HG02943 (cell line): ENCODE measurements at regions not wholly inside any gene's neighbourhood (a gene's known extent, or its start where the extent isn't known, plus 50 kb on each side); places are given as distances from the start of the nearest gene placed in this dataset.
"Not testable (repeated sequence)": the region's sequence is repeated elsewhere in the genome, so short reads cannot be mapped to it uniquely, and the experiment has no call there.

Experiments
- ATAC-seq: cut with Tn5 transposase; IDR thresholded peaks from one replicate; pipeline ENCODE4 v1.9.1; 2021; ENCODE audit warnings: mild to moderate bottlenecking, low read depth, moderate library complexity; ENCODE audit not compliant: unreplicated experiment

GRCh38 chr22:22369964-22370270 is 125.3 kb downstream of the VPREB1 start:
- no peak for ATAC-seq

DNA sequence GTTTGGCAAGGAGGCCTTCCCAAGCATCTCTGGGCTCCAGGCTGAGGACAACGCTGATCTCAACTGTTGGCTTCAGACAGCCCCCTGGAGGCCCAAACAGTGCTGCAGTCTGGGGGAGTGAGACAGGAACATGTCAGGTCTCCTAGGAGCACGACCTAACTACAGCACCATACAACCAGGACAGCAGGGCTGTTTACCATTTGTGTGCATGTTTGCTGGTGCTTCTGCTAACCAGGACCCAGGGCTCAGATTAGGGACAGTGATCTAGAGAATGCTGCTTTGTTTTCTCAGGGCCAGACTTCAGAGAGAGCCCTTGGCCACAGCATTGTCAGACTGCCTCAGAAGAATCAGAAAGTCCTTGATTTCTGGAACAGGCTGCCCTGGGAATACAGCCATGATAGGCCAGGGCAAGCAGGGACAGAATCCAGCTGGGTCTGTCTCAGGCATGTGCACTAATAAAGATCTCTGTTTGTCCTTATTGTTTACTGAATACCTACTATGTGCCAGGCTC is 126.5 kb downstream of the VPREB1 start:
- ATAC-seq = no peak

- no peak for ATAC-seq
Measured at GRCh38 chr22:22372086-22372485, 127.5 kb downstream of the VPREB1 start.

- ATAC-seq = no peak
Measured at GRCh38 chr22:22374163-22374562, 129.6 kb downstream of the VPREB1 start.

DNA sequence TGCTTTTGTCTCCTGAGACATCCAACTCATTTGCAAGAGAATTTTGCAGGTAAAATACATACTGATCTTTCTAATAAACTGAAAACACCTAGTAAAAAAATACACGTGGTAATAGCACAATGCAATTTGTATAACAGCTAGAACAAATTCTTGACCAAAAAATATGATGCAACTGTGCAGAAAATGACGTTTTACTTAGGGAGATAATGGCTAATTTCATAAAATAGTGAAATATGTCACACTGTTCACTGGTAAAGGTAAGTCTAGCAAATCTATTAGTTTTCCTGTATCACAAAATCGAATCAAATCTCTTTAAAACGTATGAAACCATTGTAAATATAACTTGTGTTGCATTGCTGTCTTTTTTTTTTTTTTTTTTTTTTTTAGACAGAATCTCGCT is 130.0 kb downstream of the VPREB1 start:
- ATAC-seq = no peak

DNA sequence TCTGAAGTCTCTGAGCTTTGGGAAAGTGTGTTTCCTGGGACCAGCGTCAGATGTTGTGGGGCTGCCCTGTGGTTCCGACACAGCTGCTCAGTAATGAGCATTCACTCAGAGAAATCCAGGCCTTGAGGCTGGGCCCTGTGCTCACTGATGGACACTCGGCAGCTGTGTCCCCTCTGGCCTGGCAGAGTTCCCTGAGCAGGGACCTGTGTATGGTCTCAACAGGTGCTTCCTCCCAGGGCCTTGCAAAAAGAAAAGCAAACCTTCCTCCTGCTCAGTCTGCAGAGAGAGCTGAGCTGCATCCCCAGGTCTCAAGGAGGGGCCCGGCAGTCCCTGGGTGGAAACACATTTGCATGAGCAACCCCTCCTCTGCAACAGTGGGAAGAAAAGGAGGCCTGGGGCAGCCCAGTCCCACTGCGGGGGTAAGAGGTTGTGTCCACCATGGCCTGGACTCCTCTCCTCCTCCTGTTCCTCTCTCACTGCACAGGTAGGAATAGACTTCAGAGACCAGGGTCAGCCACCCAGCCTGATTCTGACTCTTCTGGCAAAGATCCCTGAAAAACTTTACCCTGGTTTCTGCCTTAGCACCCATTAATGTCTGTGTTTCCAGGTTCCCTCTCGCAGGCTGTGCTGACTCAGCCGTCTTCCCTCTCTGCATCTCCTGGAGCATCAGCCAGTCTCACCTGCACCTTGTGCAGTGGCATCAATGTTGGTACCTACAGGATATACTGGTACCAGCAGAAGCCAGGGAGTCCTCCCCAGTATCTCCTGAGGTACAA is 131.2 kb downstream of the VPREB1 start:
- ATAC-seq = no peak

DNA sequence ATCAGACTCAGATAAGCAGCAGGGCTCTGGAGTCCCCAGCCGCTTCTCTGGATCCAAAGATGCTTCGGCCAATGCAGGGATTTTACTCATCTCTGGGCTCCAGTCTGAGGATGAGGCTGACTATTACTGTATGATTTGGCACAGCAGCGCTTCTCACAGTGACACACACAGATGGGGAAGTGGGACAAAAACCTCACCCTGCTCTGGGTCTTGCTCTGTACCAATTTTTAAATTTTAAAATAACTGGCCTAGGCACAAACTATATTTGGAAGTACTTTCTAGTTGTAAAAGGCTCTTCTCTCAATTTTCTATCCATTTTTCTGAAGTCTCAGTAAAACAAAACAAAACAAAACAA is 131.7 kb downstream of the VPREB1 start:
- ATAC-seq = no peak

DNA sequence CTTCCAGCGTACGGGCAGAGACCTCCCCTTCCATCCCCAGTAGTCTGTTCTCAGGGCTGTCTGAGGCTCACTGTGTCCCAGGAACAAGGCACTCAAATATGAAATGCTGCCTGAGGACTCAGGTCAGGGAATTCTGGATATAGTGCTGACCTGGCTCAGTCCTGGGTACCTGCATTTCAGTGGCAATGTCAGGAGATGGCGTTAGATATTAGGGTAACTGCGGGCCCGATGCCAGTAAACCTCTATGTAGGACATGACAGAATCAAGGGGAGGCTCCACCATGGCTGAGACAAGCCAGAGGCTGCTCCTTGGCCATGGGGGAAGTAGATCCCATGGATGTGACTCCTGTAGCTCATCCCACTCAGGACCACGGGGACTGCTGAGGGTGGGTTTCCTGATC is 131.7 kb downstream of the ZNF280B start:
- not testable (repeated sequence) for ATAC-seq

DNA sequence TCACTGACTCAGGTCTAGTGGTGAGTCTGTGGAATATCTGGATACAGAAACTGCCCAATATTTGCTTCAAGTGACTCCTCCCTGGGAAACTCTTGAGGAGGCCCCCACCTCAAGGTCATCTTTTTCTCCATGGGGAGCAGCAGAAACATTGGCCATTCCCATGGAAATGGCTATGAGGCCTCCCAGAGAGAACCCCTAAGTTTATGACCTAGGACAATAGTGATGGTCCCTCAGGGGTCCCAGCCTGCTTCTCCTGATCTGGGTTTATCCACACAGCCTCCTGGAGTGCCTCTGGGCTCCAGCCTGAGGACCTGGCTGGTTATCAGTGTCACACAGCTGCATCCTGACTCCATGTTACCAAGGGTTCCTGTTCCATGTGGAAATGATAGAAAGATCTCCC is 131.2 kb downstream of the ZNF280B start:
- no peak for ATAC-seq

DNA sequence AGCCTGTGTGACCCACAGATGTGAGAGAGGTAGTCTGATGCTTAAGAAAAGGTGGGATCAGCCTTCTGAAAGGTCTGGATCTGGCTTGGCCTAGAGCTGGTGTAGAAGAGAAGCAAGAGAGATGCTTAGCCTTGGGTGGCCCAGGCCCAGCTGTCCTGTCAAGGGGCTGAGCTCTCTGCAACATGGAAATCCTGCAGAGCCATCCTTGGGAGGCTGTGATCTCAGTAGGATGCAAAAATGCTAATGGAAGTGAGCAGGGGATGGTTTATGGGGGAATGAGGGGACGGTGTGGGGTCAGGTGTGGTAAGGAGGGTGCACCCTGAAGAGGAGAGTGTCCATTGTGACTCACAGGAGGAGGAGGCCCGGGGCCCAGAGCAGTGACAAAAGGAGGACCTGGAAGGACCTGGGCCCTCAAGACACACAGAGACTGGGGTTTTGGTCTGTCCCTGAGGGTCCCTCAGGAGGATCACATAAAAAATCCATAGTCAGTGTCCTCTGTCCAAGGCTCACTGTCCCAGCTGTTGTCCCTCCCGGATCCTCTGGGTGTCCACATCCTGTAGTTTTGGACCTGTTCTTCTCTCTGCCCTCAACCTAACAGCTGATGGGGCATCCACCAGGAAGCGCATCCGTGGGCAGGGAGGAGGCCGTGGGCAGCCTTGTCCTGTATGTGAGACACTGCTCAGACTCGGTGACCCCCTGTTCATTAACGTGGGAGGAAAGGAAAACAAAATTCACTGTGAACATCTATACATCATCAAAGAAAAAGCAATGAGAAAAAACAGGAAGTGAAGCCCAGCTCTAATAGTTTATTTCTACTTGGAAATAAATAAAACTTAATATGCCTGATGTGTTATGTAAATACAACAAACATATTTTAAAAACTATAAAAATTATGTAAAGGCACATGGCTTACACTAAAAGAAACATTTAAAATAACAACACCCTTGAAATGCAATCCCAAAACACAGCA is 129.8 kb downstream of the ZNF280B start:
- no peak for ATAC-seq

DNA sequence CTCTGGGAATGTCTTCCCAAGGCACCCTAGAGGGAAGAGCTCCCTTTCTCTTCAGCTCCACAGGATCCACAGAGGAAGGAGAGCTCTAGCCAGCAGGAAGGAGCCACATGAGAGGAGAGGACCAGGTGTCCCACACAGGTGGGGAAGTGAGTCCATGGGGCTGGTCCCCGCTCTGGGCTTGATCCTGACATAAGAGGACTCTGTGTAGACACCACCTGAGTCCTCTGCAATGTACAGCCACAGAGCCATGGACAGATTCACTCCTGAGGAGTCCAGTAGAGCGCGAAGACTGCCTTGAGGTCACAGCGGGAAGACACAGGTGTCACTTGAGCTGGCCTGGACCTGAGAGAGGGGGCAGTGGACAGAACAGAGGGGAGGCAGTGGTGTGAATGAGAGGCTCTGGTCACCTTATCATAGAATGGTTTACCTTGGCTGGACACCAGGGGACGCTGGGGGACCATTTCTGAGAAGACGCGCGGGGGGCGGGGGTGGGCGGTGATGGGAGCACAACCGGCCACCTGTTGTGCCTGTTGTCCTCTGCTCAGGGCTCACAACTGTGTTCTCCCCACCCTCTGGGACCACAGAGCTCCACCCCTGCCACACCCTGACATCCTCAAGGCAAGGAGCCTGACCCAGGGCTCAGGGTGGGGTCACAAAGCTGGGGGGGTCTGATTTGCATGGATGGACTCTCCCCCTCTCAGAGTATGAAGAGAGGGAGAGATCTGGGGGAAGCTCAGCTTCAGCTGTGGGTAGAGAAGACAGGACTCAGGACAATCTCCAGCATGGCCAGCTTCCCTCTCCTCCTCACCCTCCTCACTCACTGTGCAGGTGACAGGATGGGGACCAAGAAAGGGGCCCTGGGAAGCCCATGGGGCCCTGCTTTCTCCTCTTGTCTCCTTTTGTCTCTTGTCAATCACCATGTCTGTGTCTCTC is 128.2 kb downstream of the ZNF280B start:
- ATAC-seq = no peak

DNA sequence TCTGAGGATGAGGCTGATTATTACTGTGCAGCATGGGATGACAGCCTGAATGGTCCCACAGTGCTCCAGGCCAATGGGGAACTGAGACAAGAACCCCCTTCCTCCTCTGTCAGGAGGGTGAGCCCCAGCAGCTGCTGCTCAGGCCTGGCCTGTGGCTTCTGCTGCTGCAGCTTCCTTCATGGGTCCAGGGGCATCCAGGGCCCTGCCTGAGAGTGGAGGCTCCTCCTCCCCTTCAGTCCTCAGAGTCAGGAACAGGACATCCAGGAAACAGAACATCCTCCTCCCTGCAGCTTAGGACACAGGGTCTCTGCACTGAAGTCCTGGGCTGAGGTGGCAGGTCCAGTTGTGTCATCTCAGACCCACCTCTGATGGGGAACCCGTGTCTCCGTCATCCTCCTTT is 127.2 kb downstream of the ZNF280B start:
- not testable (repeated sequence) for ATAC-seq

DNA sequence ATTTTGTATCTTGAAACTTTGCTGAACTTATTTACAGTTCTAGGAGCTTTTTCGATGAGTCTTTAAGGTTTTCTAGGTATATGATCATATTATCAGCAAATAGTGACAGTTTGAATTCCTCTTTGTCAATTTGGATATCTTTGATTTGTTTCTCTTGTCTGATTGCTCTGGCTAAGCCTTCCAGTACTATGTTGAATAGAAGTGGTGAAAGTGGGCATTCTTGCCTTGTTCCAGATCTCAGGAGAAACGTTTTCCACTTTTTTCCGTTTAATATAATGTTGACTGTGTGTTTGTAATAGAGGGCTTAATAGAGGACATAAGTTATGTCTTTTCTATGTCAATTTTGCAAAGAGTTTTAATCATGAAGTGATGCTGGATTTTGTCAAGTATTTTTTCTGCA is 124.3 kb downstream of the ZNF280B start:
- no peak for ATAC-seq

GRCh38 chr22:22384668-22385244 is 123.8 kb downstream of the ZNF280B start:
- no peak for ATAC-seq

DNA sequence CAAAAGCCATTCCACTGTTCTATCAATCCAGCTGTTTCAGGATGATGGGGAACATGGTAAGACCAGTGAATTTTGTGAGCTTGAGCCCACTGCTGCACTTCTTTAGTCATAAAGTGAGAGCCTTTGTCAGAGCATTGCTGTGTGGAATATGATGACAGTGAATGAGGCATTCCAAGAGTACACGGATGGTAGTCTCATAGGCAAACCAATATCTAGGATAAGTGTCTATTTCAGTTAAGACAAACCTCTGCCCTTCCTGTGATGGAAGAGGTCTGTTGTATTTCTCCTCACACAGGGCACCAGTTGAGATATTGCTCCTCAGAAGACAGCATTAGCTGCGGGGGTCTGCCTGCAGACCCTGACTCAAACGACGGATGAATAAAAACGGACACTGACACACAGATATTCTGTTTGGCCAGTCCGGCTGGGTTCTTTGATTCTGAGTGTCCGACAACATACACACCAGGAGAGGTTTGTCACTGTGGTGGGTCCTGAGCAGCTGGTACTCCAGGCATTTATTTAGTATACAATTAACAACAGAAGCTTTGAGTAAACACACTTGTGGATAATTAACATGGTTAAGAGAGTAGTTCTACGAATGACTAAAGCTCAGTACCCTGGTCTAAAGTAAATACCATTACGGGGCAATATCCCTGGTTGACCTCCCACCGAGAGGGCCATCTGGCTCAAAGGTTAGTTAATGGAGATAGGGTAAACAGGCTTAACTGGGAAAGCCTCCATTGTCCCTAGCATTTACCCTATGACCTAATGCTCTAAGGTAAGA is 121.7 kb downstream of the ZNF280B start:
- ATAC-seq = no peak

DNA sequence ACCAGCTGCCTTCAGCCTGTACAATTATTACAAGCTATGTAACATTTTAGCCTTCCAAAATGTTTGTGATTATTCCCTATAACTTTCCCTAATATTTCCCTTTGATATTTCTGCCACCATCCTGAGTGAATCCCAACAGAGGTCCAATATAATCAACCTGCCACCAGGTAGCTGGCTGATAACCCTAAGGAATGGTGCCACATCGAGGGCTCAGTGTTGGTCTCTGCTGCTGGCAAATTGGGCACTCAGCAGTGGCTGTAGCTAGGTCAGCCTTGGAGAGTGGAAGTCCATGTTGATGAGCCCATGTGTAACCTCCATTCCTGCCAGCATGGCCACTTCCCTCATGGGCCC is 121.2 kb downstream of the ZNF280B start:
- no peak for ATAC-seq

GRCh38 chr22:22388090-22388489 is 120.5 kb downstream of the ZNF280B start:
- ATAC-seq = no peak

- no peak for ATAC-seq
Measured at GRCh38 chr22:22388494-22388893, 120.0 kb downstream of the ZNF280B start.

DNA sequence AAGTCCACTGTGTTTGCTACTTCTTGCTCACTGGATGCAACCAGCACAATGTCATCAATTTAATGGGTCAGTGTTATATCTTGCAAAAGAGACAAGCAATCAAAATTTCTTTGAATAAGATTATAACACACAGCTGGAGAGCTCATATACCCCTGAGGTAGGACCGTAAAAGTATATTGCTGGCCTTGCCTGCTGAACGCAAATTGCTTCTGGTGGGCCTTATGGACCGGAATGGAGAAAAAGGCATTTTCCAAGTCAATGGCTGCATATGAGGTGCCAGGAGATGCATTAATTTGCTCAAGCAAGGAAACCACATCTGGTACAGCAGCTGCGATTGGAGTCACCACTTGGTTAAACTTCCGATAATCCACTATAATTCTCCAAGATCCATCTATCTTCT is 119.1 kb downstream of the ZNF280B start:
- ATAC-seq = no peak

DNA sequence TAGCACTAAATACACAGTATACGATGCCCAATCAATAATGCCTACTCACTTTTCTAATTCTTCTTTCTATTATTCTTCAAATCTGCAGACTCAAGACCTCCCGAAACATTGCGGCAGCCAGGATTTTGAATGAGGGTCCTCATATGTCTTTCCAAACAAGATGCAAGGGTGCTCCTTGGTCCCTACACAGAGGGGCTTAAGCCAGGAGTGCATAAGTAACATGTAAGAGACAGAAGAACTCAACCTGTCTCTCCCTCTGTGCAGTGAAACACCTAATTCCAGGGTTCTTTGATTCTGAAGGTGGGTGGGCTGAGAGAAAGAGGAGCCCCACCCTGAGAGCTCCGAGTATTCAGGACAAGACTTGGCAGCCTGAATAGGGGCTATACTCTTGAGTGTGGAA is 117.6 kb downstream of the ZNF280B start:
- no peak for ATAC-seq
